HG03571 (cell line): ENCODE measurements at regions not wholly inside any gene's neighbourhood (a gene's known extent, or its start where the extent isn't known, plus 50 kb on each side); places are given as distances from the start of the nearest gene placed in this dataset.
"Not testable (repeated sequence)": the region's sequence is repeated elsewhere in the genome, so short reads cannot be mapped to it uniquely, and the experiment has no call there.

ENCODE experiments used
- ATAC-seq: cut with Tn5 transposase; IDR thresholded peaks from one replicate; pipeline ENCODE4 v1.9.1; 2021; ENCODE audit not compliant: unreplicated experiment

DNA sequence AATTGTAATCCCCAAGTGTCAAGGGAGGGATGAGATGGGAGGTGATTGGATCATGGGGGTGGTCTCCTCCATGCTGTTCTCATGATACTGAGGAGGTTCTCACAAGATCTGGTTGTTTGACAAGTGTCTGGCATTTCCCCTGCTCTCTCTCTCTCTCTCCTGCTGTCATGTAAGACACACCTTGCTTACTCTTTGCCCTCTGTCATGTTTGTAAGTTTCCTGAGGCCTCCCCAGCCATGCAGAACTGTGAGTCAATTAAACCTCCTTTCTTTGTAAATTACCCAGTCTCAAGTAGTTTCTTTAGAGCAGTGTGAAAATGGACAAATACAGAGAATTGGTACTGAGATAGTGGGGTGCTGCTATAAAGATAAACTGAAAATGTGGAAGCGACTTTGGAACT lies 207.9 kb downstream of the HINT1 start:
- ATAC-seq: no peak

DNA sequence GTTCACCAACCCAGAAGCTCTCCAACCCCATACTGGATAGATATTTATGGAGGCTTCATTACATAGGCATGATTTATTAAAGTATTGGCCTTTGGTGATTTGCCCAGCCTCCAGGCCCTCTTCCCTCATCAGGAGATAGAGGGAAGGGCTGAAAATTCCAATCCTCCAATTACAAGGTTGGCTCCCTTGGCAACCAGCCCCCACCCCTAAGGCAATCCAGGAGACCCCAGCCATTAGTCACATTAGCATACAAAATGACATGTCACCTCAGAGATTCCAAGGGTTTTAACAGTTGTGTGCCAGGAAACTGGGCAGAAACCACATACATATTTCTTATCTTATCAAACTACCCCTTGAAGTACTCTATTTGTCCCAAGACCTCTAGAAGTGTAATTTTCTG lies 210.0 kb downstream of the HINT1 start:
- no peak for ATAC-seq

DNA sequence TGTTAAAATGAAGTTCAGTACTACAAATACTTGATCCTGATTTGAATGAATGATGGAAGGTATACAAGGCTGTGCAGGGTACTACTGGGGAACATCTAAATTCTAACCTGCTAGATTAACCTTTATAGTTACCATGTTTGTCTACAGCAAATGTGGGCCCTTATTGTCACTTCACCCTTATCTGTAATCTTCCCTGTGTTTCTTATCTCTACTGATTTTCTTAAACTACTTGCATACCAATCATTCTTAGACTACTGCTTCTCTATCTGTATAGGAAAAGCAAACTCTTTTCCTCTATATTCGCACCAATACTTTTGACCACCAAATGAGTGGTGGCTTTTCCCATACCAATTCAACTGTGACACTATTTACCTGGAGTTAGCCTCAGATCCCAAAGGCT lies 210.7 kb downstream of the HINT1 start:
- ATAC-seq: no peak

DNA sequence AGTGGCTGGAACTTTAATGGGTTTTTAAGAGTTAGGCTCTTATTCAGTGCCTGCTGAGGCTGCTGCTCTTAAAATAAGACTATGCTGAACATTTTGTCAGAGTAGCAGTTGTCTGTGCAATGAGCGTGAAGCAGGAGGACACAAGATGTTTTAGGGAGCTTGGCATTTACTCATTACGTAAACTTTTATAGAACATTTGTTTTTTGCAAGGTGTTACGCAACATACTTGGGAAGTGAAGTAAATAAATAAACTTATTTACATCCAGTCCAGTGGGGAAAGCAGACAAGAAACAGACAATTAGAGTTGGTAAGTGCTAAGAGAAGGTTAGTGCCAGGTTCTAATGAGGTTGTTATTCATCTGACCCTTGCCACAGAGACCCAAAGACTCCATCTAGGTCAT lies 226.0 kb downstream of the HINT1 start:
- ATAC-seq: no peak

DNA sequence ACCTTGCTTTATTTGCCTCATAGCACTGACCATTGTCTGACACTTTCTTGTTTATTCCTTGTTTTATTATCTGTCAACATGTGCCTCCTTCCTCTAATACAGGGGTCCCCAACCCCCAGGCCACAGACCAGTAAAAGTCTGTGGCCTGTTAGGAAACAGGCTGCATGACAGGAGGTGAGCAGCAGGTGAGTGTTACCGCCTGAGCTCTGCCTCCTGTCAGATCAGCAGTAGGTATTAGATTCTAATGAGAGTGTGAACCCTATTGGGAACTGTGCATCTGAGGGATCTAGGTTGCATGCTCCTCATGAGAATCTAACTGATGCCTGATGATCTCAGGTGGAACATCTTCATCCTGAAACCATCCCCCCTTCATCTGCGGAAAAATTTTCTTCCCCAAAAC lies 228.0 kb downstream of the HINT1 start:
- no peak for ATAC-seq

DNA sequence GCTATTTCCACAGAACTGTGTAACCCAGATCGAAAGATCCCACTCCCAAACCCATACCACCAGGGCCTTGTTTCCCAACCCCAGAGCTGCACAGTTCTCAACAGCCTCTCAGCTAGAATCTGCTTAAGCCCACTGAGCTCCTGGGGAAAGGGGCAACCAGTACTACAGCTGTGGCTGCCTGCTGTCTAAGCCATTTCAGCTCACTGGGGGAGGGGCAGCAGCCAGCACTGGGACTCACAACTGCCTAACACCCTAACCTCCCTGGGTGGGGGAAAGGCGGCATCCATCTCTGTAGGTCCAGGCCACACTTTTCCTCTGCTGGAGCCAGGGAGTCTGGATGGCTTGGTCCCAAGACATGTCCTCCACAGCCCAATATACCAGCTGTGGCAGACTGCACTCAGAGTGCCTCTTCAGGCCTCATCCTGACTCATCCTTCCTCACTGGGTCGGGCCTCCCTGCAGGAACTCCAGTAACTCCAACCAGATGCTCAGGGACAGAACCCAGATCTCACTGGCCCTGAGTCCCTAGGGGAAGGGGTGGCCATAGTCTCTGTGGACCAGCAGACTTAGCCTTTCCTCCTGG lies 241.4 kb downstream of the HINT1 start:
- no peak for ATAC-seq

DNA sequence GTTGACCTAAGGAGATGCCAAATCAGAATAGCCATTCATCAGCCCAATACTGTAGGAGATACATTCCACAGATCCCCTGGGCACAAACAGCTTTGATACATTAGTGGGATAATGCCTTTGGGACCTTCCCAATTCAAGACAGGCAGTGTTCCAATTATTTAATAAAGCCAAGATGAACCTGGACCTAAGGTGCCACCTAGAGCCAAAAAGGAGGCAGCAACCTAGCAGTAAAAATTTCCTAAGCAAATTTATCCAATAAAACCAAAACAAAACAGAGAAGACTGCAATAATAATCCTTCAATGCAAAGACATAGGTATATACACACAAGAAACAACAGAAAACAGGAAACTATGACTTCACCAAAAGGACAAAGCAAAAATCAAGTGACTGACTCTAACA lies 253.0 kb downstream of the HINT1 start:
- no peak for ATAC-seq

DNA sequence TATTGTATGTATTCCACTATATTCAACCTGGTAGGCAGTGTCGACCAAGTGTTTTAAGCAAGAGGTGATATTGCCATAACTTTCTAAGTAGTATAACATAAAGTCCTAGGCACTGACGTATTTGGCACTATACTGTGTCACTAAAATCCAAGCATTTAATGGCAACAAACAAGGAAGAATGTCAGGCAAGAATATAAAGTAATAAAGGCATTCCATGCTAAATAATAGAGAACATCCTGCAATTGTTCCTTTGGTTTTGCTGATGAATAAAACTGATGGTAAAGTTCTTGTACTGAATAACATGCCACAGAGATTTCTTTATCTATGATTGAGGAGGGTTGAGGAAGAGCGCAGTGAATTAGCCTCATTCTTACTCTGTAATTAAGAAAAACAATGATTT lies 256.9 kb downstream of the HINT1 start:
- ATAC-seq: no peak

DNA sequence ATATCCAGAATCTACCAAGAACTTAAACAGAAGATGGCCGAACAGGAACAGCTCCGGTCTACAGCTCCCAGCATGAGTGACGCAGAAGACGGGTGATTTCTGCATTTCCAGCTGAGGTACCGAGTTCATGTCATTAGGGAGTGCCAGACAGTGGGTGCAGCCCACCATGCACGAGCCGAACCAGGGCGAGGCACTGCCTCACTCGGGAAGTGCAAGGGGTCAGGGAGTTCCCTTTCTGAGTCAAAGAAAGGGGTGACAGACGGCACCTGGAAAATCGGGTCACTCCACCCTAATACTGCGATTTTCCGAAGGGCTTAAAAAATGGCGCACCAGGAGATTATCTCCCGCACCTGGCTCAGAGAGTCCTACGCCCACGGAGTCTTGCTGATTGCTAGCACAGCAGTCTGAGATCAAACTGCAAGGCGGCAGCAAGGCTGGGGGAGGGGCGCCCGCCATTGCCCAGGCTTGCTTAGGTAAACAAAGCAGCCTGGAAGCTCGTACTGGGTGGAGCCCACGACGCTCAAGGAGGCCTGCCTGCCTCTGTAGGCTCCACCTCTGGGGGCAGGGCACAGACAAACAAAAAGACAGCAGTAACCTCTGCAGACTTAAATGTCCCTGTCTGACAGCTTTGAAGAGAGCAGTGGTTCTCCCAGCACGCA lies 267.4 kb downstream of the HINT1 start:
- not testable (repeated sequence) for ATAC-seq

DNA sequence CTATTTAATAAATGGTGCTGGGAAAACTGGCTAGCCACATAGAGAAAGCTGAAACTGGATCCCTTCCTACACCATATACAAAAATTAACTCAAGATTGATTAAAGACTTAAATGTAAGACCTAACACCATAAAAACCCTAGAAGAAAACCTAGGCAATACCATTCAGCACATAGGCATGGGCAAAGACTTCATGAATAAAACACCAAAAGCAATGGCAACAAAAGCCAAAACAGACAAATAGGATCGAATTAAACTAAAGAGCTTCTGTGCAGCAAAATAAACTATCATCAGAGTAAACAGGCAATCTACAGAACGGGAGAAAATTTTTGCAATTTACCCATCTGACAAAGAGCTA lies 267.9 kb downstream of the HINT1 start:
- ATAC-seq: not testable (repeated sequence)

DNA sequence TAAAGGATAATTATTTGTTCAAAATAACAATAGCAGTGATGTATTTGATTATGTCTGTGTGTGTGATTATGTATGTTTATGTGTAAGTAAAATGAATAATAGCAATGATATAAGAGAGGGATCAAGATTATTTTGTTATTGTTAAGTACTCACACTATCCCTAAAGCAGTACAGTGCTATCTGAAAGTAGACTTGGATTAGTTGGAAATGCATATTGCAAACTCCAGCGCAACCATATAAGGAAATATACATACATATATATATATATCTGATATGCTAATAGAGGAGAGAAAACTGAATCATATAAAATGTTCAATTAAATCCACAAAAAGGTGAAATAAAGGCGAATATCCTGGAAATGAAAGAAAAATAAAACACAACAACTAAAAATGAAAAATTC lies 268.4 kb downstream of the HINT1 start:
- ATAC-seq: no peak

DNA sequence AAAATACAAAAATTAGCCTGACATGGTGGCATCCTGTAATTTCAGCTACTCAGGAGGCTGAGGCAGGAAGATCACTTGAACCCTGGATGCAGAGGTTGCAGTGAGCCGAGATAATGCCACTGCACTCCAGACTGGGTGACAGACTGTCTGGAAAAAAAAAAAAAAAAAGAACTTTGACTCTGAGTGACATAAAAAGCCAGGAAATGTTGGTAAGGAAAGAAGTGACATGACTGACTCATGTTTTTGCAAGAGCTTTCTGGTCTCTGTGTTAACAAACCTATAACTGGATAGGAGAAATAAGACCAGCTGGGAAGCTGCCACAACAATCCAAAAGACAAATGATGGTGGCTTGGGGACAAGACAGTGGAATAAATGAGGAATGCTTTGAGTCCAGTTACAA lies 272.1 kb downstream of the HINT1 start:
- no peak for ATAC-seq

DNA sequence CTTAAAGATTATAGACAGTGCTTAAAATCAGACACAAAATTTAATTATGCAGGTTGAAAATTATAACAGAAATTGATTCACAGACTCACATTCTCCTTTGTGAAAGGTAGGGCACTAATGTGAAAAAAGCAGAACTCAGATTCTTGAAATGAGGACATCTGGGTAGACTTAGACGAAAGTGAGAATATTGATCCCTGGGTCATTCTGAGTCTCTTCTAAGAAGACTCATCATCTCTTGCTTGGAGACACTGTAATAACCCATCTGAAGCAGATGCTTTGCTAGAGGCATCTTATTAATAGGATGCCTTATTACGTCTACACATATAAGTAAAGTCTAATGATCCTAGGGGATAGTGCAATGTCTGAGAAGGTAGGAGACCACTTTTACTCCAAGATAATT lies 274.4 kb downstream of the HINT1 start:
- no peak for ATAC-seq

DNA sequence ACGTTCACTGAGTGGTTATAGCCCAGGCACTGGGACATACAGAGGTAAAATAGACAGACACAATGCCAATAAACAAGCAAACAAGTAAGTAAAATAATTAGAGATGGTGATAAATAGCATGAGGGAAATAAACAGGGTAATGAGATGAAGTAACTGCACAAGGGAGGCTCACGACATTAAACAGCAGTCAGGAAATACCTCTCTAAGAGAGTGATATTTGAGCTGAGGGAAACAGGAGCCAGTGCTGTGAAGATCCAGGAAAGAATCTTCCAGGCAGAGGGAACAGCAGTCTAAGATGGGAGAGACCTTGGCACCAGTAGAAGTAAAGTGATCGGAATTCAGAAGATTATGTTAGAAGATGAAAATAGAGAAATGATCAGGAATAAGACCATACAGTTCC lies 279.4 kb downstream of the HINT1 start:
- no peak for ATAC-seq

DNA sequence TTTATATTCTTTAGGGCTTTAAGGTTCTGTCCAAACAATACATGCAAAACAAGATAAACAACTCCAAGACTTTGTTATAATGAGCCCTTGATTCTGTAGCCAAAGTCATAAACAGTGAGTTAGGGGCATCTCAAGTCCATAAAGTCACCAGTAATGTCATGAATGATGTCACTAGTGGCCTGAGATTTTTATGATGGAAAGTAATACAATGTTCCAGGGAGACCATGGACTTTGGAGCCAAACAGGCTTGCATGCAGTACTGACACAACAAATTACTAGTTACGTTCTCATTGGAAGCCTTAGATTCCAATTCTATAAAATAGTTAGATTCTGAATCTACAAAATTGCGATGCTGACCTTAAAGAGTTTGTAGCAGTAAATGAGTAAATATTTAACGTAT lies 280.0 kb downstream of the HINT1 start:
- no peak for ATAC-seq

DNA sequence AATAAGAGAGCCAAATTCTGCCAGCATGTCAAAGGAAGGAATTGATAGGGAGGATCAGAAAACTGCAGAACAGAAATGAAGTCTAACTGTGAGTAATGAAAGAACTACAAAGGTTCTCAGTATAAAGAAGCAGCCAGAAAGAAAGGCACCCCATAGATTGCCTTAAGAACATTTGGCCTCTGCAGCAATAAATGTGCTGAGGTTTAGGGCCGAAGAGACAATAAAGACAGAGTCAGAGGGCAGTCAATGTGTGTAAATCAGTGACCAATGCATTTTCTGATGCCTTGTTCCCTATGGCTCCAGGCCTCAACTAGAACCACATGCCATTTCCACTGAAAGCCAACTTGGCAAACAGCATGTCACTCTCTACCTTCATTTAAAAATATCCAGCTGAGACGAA lies 281.0 kb downstream of the HINT1 start:
- no peak for ATAC-seq

DNA sequence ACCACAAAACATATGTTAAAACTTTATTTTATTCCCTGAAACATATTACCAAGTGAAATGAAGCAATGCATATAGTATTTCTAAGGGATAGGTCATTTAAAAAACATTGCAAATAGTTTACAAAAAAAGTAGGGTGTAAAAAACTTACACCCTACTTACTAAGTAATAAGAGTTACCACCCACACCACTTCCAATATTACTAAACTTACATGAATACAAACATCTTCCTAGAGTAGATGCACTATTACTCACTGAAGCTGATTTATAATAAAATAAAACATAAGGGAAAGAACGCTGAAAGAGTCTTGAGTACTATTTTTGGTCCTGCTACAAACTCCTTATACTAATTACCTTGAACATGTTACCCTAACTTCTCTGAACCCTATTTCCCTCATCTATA lies 289.4 kb downstream of the HINT1 start:
- ATAC-seq: no peak

DNA sequence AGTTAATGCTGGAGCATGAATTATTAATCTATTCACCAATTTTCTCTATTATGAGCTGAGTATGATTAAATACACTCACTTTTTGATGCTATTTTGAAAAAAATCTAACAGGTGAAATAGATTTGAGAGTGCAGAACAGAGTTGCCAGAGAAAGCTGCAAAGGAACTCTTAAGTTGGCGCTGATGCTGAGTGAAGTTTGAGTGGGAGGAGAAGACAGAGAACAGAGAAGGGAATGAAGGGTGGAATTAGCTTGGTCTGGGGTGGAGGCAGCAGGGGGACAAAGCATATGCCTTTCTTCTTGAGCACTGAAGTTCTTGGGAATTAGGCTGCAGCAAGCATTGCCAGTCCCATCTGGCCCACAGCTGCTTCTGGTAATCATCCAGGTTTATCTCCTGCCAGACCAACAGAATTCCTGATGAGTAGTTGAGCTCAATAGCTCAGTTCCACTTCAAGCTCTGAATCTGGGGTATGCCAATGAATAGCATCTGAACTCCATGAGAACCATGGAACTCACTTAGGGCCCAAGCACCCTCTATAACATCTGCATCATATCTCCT lies 290.1 kb downstream of the HINT1 start:
- ATAC-seq: no peak

DNA sequence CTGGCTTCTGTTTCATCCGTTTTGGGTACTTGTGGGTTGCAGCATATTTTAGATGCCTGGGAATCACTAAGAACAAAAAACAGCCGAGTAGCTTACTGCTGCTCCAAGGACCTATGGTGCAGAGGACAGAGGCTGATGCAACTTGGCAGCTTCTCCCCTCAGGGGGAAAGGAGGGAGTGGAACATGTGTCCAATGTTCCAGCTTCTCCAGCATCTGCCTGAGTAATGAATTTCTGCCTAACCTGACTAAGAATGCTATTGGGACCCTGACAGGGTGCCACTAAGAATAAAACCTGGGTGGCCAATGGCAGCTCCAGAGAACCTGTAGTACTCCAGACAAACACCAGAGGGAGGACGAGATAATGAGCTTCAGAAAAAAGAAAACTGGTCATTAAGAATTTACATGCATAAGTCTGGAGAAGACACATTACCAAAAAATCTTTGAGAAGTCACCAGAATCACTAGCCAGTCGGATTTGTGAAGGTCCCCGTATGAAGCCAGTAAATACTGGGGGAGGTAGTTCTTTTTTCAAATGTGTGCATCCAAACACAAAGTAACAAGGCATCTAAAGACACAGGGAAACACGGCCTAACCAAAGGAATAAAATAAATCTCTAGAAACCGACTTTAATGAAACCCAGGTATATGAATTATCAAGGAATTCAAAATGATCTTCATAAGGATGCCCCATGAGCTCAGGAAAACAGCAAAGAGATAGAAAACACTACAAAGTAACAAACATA lies 293.5 kb downstream of the HINT1 start:
- peak; percentile 81 for ATAC-seq

DNA sequence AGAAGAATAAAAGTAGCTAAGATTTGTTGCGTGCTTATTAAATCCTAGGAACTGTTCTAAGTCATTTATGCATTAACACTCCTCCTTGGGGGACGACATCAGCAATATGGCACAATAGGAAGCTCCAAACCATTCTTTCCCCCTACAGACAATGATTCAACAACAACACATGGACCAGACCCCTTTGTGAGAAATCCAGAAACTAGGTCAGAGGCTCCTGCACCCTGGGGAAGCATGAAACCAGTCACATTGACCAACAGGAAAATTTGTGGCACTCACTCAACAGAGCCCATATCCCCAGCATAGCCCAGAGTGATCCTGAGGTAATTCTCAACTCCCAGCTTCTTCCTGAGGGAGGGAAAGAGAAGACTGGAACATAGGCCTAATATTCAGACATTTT lies 294.4 kb downstream of the HINT1 start:
- no peak for ATAC-seq

DNA sequence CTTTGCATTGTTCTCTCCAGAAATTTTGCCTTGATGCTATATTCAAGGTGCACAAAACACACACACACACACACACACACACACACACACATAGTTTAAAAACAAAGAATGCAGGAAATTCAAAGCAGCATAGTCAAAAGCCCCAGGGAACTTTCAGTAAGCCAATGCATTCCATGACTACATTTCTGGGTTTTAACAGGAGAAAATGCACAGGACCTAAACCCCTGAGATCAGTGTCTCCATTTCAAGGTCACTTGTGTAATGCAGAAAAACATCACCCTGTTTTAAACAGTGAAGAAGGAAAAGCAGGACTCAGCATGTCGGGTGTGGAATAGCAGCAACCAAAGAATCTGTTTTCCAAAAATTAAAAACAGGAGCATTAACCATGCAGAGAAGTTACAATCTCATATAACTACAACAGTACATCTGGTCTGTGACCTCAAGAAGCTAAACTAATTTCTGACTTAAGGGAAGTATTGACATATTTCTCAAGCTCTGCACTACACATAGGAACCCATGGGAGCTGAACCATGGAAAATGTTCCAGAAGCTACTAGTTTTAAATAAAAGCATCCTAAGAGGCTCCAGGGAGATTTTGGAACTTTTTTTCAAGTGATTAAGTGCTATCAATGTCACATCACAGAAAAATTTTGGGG lies 296.7 kb downstream of the HINT1 start:
- no peak for ATAC-seq
